ENCODE measurements at regions not wholly inside any gene's neighbourhood (a gene's known extent, or its start where the extent isn't known, plus 50 kb on each side); places are given as distances from the start of the nearest gene placed in this dataset.

- H3K4me1 ChIP-seq = peaks cover 0 to 9% (median 0%) of the 10 kb centered on the region in 9 donors
Measured at GRCh38 chr15:93570527-93570926, 481.5 kb upstream of the RGMA start.

GRCh38 chr15:93566762-93567161 is 477.8 kb upstream of the RGMA start:
- 36 to 59% methylated on average over 3 of the region's 3 CpGs for WGBS, 2 donors

More at GRCh38 chr15:93570527-93570926, 481.5 kb upstream of the RGMA start:
- intact Hi-C loops (cut with DNase I) = no loop called here
- Histone ChIP-seq H3K9me3 (peaks cover 0 to 4% (median 0%) of the 10 kb centered on the region in 11 donors), H3K27ac (no peak overlapping the region), H3K27me3 (no peaks in the 10 kb centered on the region), H3K4me3 (no peak overlapping the region), H3K36me3 (no peaks in the 10 kb centered on the region)
- TF ChIP-seq, protein P1, sequence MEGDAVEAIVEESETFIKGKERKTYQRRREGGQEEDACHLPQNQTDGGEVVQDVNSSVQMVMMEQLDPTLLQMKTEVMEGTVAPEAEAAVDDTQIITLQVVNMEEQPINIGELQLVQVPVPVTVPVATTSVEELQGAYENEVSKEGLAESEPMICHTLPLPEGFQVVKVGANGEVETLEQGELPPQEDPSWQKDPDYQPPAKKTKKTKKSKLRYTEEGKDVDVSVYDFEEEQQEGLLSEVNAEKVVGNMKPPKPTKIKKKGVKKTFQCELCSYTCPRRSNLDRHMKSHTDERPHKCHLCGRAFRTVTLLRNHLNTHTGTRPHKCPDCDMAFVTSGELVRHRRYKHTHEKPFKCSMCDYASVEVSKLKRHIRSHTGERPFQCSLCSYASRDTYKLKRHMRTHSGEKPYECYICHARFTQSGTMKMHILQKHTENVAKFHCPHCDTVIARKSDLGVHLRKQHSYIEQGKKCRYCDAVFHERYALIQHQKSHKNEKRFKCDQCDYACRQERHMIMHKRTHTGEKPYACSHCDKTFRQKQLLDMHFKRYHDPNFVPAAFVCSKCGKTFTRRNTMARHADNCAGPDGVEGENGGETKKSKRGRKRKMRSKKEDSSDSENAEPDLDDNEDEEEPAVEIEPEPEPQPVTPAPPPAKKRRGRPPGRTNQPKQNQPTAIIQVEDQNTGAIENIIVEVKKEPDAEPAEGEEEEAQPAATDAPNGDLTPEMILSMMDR (IDR thresholded peaks at IDR 0.05) = no peak
- no peak for DNase-seq
- no peak for ATAC-seq
- 80 to 82% methylated on average over 7 of the region's 7 CpGs for WGBS, 2 donors

DNA sequence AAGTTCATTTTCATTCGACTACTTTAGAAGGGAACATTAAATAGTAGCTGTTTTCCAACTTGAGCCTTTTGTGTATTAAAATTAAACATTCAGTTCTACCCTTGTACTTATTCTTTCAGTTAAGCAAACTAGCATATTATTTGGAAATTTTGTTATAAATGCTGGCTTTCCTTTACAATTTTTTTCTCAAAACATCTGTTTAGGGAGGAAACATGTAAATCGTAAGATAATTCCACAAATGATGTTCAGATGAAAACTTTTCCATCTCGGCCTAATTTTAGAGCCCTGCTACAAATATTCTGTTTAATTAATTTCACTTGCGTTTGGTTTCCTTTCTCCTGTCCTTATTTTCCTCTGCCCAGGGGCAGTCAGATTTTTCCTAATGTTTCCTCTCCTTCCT is 476.2 kb upstream of the RGMA start:
- TF ChIP-seq, protein P1 (IDR thresholded peaks at IDR 0.05) = no peak
- ATAC-seq (no peak), DNase-seq (no peak)
- Histone ChIP-seq H3K4me1 (peaks cover 0 to 9% (median 0%) of the 10 kb centered on the region in 9 donors), H3K4me3 (no peak overlapping the region), H3K27me3 (no peaks in the 10 kb centered on the region), H3K27ac (peak overlapping the region in 5 of 10 donors; percentile 19 to 45 (median 33)), H3K9me3 (no peaks in the 10 kb centered on the region), H3K36me3 (no peaks in the 10 kb centered on the region)
- intact Hi-C loops (cut with DNase I) = no loop called here
- 49 to 64% methylated on average over 4 of the region's 4 CpGs for WGBS, 2 donors

More at GRCh38 chr15:93566762-93567161, 477.8 kb upstream of the RGMA start:
- no peak overlapping the region for H3K4me3 ChIP-seq
- H3K9me3 ChIP-seq = no peaks in the 10 kb centered on the region
- DNase-seq (no peak), ATAC-seq (peak in 3 of 8 donors; percentile 19 to 48 (median 45))
- TF ChIP-seq, protein P1 (IDR thresholded peaks at IDR 0.05) = no peak
- H3K27ac ChIP-seq = no peak overlapping the region
- no peaks in the 10 kb centered on the region for H3K36me3 ChIP-seq
- intact Hi-C loops (cut with DNase I) = no loop called here
- H3K4me1 ChIP-seq = peaks cover 0 to 9% (median 0%) of the 10 kb centered on the region in 9 donors
- H3K27me3 ChIP-seq = no peaks in the 10 kb centered on the region

GRCh38 chr15:93563218-93563617 is 474.2 kb upstream of the RGMA start:
- no peak for DNase-seq
- no peaks in the 10 kb centered on the region for H3K9me3 ChIP-seq
- WGBS, 2 donors = 72 to 77% methylated on average over 8 of the region's 8 CpGs
- no peaks in the 10 kb centered on the region for H3K27me3 ChIP-seq
- ATAC-seq = no peak
- no peak overlapping the region for H3K27ac ChIP-seq
- TF ChIP-seq, protein P1 (IDR thresholded peaks at IDR 0.05) = no peak
- H3K36me3 ChIP-seq = no peaks in the 10 kb centered on the region
- H3K4me1 ChIP-seq = peaks cover 0 to 9% (median 0%) of the 10 kb centered on the region in 9 donors
- no peak overlapping the region for H3K4me3 ChIP-seq
- intact Hi-C loops (cut with DNase I) = no loop called here

All from heart right ventricle (tissue), 16 donors.